ENCODE measurements at regions not wholly inside any gene's neighbourhood (a gene's known extent, or its start where the extent isn't known, plus 50 kb on each side); places are given as distances from the start of the nearest gene placed in this dataset.
"Not testable (repeated sequence)": the region's sequence is repeated elsewhere in the genome, so short reads cannot be mapped to it uniquely, and the experiment has no call there.

- H3K4me3 ChIP-seq: peak overlapping the region in 1 of 2 donors; percentile 61
- not testable (repeated sequence) for H3K27me3 ChIP-seq, H3K9me3 ChIP-seq, H3K36me3 ChIP-seq, H3K4me1 ChIP-seq
- DNase-seq (ENCODE audit: low spot score): peak; percentile 57
- H3K27ac ChIP-seq: peak overlapping the region in 1 of 2 donors; percentile 75
Measured at GRCh38 chr1:148679050-148679786, 69.4 kb upstream of the NUDT4B start.

- not testable (repeated sequence) for DNase-seq (ENCODE audit: low spot score); H3K27me3 ChIP-seq; H3K9me3 ChIP-seq; H3K36me3 ChIP-seq; H3K27ac ChIP-seq; H3K4me1 ChIP-seq
- H3K4me3 ChIP-seq: peak overlapping the region in 1 of 2 donors; percentile 61
Measured at GRCh38 chr1:148679787-148680326, 68.7 kb upstream of the NUDT4B start.

- H3K27me3 ChIP-seq, H3K36me3 ChIP-seq, H3K9me3 ChIP-seq, H3K4me1 ChIP-seq, H3K27ac ChIP-seq, H3K4me3 ChIP-seq: not testable (repeated sequence)
- peak; percentile 26 for DNase-seq (ENCODE audit: low spot score)
Measured at GRCh38 chr1:148686735-148687134, 61.8 kb upstream of the NUDT4B start.

GRCh38 chr1:148687376-148687775 is 61.2 kb upstream of the NUDT4B start:
- not testable (repeated sequence) for H3K4me1 ChIP-seq; H3K4me3 ChIP-seq; H3K9me3 ChIP-seq; DNase-seq (ENCODE audit: low spot score); H3K27ac ChIP-seq; H3K36me3 ChIP-seq; H3K27me3 ChIP-seq

Data from right atrium auricular region (tissue), 2 donors.